PC-9 (cell line): ENCODE measurements at regions not wholly inside any gene's neighbourhood (a gene's known extent, or its start where the extent isn't known, plus 50 kb on each side); places are given as distances from the start of the nearest gene placed in this dataset.

Source experiments
- BruUV-seq: library from RNA; stranded (reverse); fragments of 400-500 nt; replicated peaks from 2 replicates; lab custom pipeline; 2021; lab: Mats Ljungman, UMichigan
- CTCF ChIA-PET: fragments of 300-600 bp; sonication (Branson Sonifier 250); formaldehyde crosslinking; loops from one replicate; lab custom pipeline; 2022; ENCODE audit warnings: antibody characterized with exemption; lab: Charles Lee
- POLR2A ChIA-PET: fragments of 300-600 bp; sonication (Branson Sonifier 250); formaldehyde crosslinking; loops from one replicate; lab custom pipeline; 2022; ENCODE audit warnings: antibody characterized with exemption; ENCODE audit not compliant: unreplicated experiment; lab: Charles Lee
- DNase-seq, 2 experiments: peaks; one replicate each; pipeline versions ENCODE4 v3.0.0 to v3.0.0-alpha.2; 2015 to 2022; ENCODE audit warnings: mixed read lengths in 1 of 2
- H2AFZ ChIP-seq: fragments of 200-600 bp; sonication (generic); 2 replicates; pipeline ENCODE4 v1.8.1; 2017; ENCODE audit warnings: antibody characterized with exemption
- H3F3A ChIP-seq: fragments of 200-600 bp; sonication (generic); 2 replicates; pipeline ENCODE4 v1.8.1; 2017; ENCODE audit warnings: antibody characterized with exemption, mild to moderate bottlenecking, low read depth; ENCODE audit not compliant: insufficient read depth
- H3K27ac ChIP-seq: fragments of 200-600 bp; sonication (generic); 2 replicates; pipeline ENCODE4 v1.6.1; 2016; ENCODE audit warnings: mixed run types
- H3K27me3 ChIP-seq: fragments of 200-600 bp; sonication (generic); 2 replicates; pipeline ENCODE4 v1.6.1; 2016; ENCODE audit warnings: low read depth, mixed run types; ENCODE audit not compliant: insufficient read depth
- H3K36me3 ChIP-seq: fragments of 200-600 bp; sonication (generic); 2 replicates; pipeline ENCODE4 v1.6.1; 2016; ENCODE audit warnings: low read depth, mixed run types
- H3K4me1 ChIP-seq: fragments of 200-600 bp; sonication (generic); replicated peaks from 2 replicates; pipeline ENCODE4 v1.6.1; 2016; ENCODE audit warnings: mixed run types; ENCODE audit not compliant: insufficient read depth
- H3K4me2 ChIP-seq: fragments of 200-600 bp; sonication (generic); 2 replicates; pipeline ENCODE4 v1.6.1; 2017; ENCODE audit warnings: mixed run types
- H3K4me3 ChIP-seq: fragments of 200-600 bp; sonication (generic); 2 replicates; pipeline ENCODE4 v1.6.1; 2016; ENCODE audit warnings: mixed run types
- H3K79me2 ChIP-seq: fragments of 200-600 bp; sonication (generic); 2 replicates; pipeline ENCODE4 v1.6.1; 2017; ENCODE audit warnings: low read depth, mixed run types
- H3K9me2 ChIP-seq: fragments of 200-600 bp; sonication (generic); 2 replicates; pipeline ENCODE4 v1.8.1; 2017; ENCODE audit warnings: mild to moderate bottlenecking; ENCODE audit not compliant: insufficient read depth
- H3K9me3 ChIP-seq: fragments of 200-600 bp; sonication (generic); 2 replicates; pipeline ENCODE4 v1.8.1; 2016; ENCODE audit warnings: low read depth; ENCODE audit not compliant: insufficient read depth
- H4K20me1 ChIP-seq: fragments of 200-600 bp; sonication (generic); 2 replicates; pipeline ENCODE4 v1.8.1; 2017; ENCODE audit not compliant: insufficient read depth
- CTCF ChIP-seq: fragments of 200-600 bp; sonication (generic); conservative IDR thresholded peaks from 2 replicates; pipeline ENCODE4 v1.6.1; 2017; ENCODE audit warnings: mixed run types, antibody characterized with exemption, mild to moderate bottlenecking, moderate library complexity
- EZH2 ChIP-seq: fragments of 200-600 bp; sonication (generic); IDR thresholded peaks from 2 replicates; pipeline ENCODE4 v1.8.0; 2017; ENCODE audit warnings: antibody characterized with exemption, low read depth
- intact Hi-C: fragments of 100-400 bp; cut with micrococcal nuclease; formaldehyde crosslinking; loops from one replicate; pipeline ENCODE4 v1.10.0; 2022; ENCODE audit not compliant: unreplicated experiment

DNA sequence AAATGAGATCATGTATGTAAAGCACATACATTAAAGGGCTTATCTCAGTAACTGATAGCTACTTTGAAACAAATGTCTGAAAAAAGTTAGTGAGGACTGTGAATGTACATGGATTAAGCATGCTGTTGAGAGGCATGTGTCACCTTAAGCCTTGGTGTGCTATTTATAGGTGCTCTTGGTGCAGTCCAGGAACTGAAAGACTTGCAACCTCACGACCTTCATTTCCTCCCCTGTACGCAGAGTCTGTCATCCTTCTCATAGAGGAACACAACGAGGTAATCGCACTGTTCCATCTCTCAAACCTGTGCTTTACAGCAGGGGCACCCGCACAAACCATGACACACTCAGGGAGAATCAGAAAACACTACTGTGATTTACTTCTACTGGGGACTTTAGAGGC is 65.6 kb downstream of the UFM1 start:
- Histone ChIP-seq H3K79me2 (no peaks in the 10 kb centered on the region), H3K9me3 (no peaks in the 10 kb centered on the region), H3K27ac (no peak overlapping the region), H3K9me2 (no peaks in the 10 kb centered on the region; the same call in 1 of the 2 replicates), H3F3A (no peaks in the 10 kb centered on the region), H3K4me3 (no peak overlapping the region), H3K36me3 (no peaks in the 10 kb centered on the region), H3K4me2 (no peak overlapping the region), H3K4me1 (no peaks in the 10 kb centered on the region), H3K27me3 (no peaks in the 10 kb centered on the region), H2AFZ (no peak overlapping the region), H4K20me1 (no peaks in the 10 kb centered on the region)
- TF ChIP-seq EZH2 (no peak), CTCF (no peak)
- intact Hi-C loops = no loop called here
- no peak for DNase-seq
- POLR2A ChIA-PET = no interaction called here
- CTCF ChIA-PET = no interaction called here
- BruUV-seq = no TSS peak

GRCh38 chr13:38417241-38417640 is 67.6 kb downstream of the UFM1 start:
- BruUV-seq = no TSS peak

DNA sequence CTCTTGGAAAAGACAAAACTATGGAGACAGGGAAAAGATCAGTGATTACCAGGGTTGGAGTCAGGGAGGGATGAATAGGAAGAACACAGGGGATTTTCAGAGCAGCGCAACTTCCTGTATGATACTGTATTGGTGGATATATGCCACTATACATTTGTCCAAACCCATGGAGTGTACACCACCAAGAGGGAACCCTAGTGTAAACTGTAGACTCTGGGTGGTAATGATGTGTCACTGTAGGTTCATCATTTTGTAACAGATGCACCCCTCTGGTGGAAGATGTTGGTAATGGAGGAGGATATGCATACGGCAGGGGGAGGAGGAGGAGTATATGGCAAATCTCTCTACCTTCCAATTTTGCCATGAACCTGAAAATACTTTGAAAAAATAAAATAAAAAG is 68.1 kb downstream of the UFM1 start:
- ChIA-PET CTCF (no interaction called here), POLR2A (no interaction called here)
- H3F3A ChIP-seq = no peaks in the 10 kb centered on the region
- no peak overlapping the region for H3K4me3 ChIP-seq
- H3K79me2 ChIP-seq = no peaks in the 10 kb centered on the region
- DNase-seq = no peak
- no peaks in the 10 kb centered on the region for H3K9me3 ChIP-seq
- H3K9me2 ChIP-seq = no peaks in the 10 kb centered on the region; the same call in 1 of the 2 replicates
- intact Hi-C loops = no loop called here
- H3K27me3 ChIP-seq = no peaks in the 10 kb centered on the region
- no peaks in the 10 kb centered on the region for H4K20me1 ChIP-seq
- no peaks in the 10 kb centered on the region for H3K36me3 ChIP-seq
- H3K4me2 ChIP-seq = no peak overlapping the region
- TF ChIP-seq EZH2 = no peak
- peak; percentile 43; the same call in 1 of the 2 replicates for TF ChIP-seq CTCF
- BruUV-seq = no TSS peak
- H3K4me1 ChIP-seq = no peaks in the 10 kb centered on the region
- H3K27ac ChIP-seq = no peak overlapping the region
- H2AFZ ChIP-seq = no peak overlapping the region

More at GRCh38 chr13:38417241-38417640, 67.6 kb downstream of the UFM1 start:
- Histone ChIP-seq H4K20me1 (no peaks in the 10 kb centered on the region), H3K27me3 (no peaks in the 10 kb centered on the region), H3K9me3 (no peaks in the 10 kb centered on the region), H3K4me2 (no peak overlapping the region), H3K27ac (no peak overlapping the region), H3K79me2 (no peaks in the 10 kb centered on the region), H3F3A (no peaks in the 10 kb centered on the region), H3K36me3 (no peaks in the 10 kb centered on the region), H2AFZ (no peak overlapping the region), H3K4me1 (no peaks in the 10 kb centered on the region), H3K4me3 (no peak overlapping the region), H3K9me2 (no peaks in the 10 kb centered on the region; the same call in 1 of the 2 replicates)
- DNase-seq = no peak
- intact Hi-C loops = no loop called here
- POLR2A ChIA-PET = no interaction called here
- TF ChIP-seq EZH2 (no peak), CTCF (no peak)
- CTCF ChIA-PET = no interaction called here
